Smooth muscle cell (in vitro differentiated cells): ENCODE measurements at regions not wholly inside any gene's neighbourhood (a gene's known extent, or its start where the extent isn't known, plus 50 kb on each side); places are given as distances from the start of the nearest gene placed in this dataset.
"Not testable (repeated sequence)": the region's sequence is repeated elsewhere in the genome, so short reads cannot be mapped to it uniquely, and the experiment has no call there.

Source experiments
- DNase-seq: peaks from one replicate; lab custom pipeline; 2025; ENCODE audit not compliant: unreplicated experiment; lab: John Stamatoyannopoulos, UW
- H2AFZ ChIP-seq: fragments of 200-600 bp; sonication (generic); 2 replicates; pipeline ENCODE4 v1.6.0; 2016; ENCODE audit warnings: antibody characterized with exemption, low read depth, mild to moderate bottlenecking
- H3F3A ChIP-seq: fragments of 200-600 bp; sonication (generic); 2 replicates; pipeline ENCODE4 v1.6.0; 2017; ENCODE audit warnings: antibody characterized with exemption, low read depth
- H3K27ac ChIP-seq: fragments of 200-600 bp; sonication (generic); 2 replicates; pipeline ENCODE4 v1.5.1; 2016; ENCODE audit warnings: low read depth, mild to moderate bottlenecking
- H3K27me3 ChIP-seq: fragments of 200-600 bp; sonication (generic); 2 replicates; pipeline ENCODE4 v1.6.1; 2016; ENCODE audit warnings: low read depth, mild to moderate bottlenecking
- H3K36me3 ChIP-seq: fragments of 200-600 bp; sonication (generic); 2 replicates; pipeline ENCODE4 v1.5.1; 2016; ENCODE audit warnings: low read depth
- H3K4me1 ChIP-seq: fragments of 200-600 bp; sonication (generic); 2 replicates; pipeline ENCODE4 v1.5.1; 2016; ENCODE audit warnings: low read depth
- H3K4me2 ChIP-seq: fragments of 200-600 bp; sonication (generic); 2 replicates; pipeline ENCODE4 v1.6.0; 2016; ENCODE audit warnings: mild to moderate bottlenecking
- H3K4me3 ChIP-seq: fragments of 200-600 bp; sonication (generic); 2 replicates; pipeline ENCODE4 v1.5.1; 2016; ENCODE audit warnings: mild to moderate bottlenecking
- H3K79me2 ChIP-seq: fragments of 200-600 bp; sonication (generic); 2 replicates; pipeline ENCODE4 v1.6.0; 2016; ENCODE audit warnings: low read depth, mild to moderate bottlenecking
- H3K9ac ChIP-seq: fragments of 200-600 bp; sonication (generic); 2 replicates; pipeline ENCODE4 v1.6.0; 2016; ENCODE audit warnings: low read depth
- H3K9me3 ChIP-seq: fragments of 200-600 bp; sonication (generic); replicated peaks from 2 replicates; pipeline ENCODE4 v1.5.1; 2016; ENCODE audit warnings: low read depth
- H4K20me1 ChIP-seq: fragments of 200-600 bp; sonication (generic); 2 replicates; pipeline ENCODE4 v1.6.0; 2016; ENCODE audit warnings: low read depth
- CTCF ChIP-seq: fragments of 200-600 bp; sonication (generic); IDR thresholded peaks from 2 replicates; pipeline ENCODE4 v1.5.1; 2017; ENCODE audit warnings: borderline replicate concordance, mild to moderate bottlenecking, antibody characterized with exemption; ENCODE audit not compliant: insufficient read depth, poor library complexity, severe bottlenecking
- WGBS: methylation state at CpG from one replicate; pipeline ENCODE4 v1.1.7; 2016; ENCODE audit warnings: low lambda C conversion rate; 5-methylcytosine and 5-hydroxymethylcytosine counted together

DNA sequence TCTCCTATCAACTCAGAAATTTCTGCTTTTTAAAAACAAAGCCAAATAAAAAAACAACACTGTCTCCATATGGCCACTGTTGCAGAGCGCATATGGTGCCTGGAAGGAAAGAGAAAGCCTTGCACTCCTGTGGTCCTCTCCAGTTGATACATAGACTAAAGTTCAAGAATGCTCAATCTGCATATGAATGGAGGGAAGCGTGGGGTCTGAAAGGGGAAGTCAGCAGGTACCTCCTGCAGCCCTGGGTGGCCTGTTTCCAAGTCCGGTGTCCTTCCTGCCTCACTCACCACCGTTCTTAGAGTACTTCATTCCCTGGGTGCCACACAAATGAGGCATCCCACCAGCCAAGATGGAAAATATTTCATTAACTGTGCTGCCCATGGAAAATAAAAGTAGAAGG is 138.3 kb upstream of the PALS2 start:
- WGBS, result 45% methylated on average over 4 of the region's 4 CpGs
- no peak overlapping the region for H2AFZ ChIP-seq
- H3K4me3 ChIP-seq, result no peak overlapping the region
- H3K27ac ChIP-seq, result no peak overlapping the region
- no peaks in the 10 kb centered on the region for H3F3A ChIP-seq
- no peak for DNase-seq
- H4K20me1 ChIP-seq, result no peaks in the 10 kb centered on the region
- H3K4me2 ChIP-seq, result no peak overlapping the region
- no peaks in the 10 kb centered on the region for H3K27me3 ChIP-seq
- no peaks in the 10 kb centered on the region for H3K4me1 ChIP-seq
- H3K36me3 ChIP-seq, result no peaks in the 10 kb centered on the region
- TF ChIP-seq CTCF, result no peak
- H3K9me3 ChIP-seq, result no peaks in the 10 kb centered on the region
- H3K9ac ChIP-seq, result no peak overlapping the region
- H3K79me2 ChIP-seq, result no peaks in the 10 kb centered on the region

DNA sequence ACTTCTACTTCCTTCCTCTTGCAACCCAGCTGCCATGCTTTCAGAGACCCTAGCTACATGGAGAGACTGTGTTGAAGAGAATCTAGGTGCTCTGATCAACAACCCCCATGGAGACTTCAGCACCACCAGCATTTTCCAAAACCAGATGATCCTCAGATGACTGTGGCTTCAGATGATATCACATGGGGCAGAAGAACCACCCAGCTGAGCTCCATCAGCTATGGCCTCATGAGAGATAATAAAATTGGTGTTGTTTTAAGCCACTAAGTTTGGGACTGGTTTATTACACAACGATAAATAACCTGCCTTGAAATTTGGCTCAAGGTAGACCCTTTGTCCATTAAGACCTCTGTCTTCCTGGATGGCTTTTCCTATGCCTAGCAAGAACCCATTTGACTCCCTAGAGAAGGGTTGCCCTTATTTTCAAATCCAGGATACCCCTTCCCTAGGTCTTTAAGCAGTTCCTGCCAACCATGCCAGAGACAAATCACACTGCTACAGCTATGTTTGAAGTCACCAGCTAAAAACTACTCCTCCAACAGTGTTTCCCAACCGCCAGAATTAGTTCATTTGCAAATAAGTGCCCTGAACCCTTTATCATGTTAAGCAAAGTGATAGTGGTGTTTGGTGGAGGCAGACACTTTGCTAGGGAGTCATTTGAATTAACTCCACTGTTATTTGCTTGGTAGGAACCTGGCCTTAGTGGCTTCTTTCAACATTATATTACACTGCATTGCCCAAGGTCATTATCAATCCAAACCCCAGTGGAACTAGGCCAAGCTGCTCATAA is 136.9 kb upstream of the PALS2 start:
- Histone ChIP-seq H4K20me1 (no peaks in the 10 kb centered on the region), H3K4me1 (no peaks in the 10 kb centered on the region), H3K36me3 (no peaks in the 10 kb centered on the region), H3K9ac (no peak overlapping the region), H3K4me2 (no peak overlapping the region), H3K4me3 (no peak overlapping the region), H3K27me3 (no peaks in the 10 kb centered on the region), H3F3A (no peaks in the 10 kb centered on the region), H3K27ac (no peak overlapping the region), H2AFZ (no peak overlapping the region), H3K9me3 (no peaks in the 10 kb centered on the region), H3K79me2 (no peaks in the 10 kb centered on the region)
- no peak for TF ChIP-seq CTCF
- no peak for DNase-seq
- 73% methylated on average over 2 of the region's 2 CpGs for WGBS

DNA sequence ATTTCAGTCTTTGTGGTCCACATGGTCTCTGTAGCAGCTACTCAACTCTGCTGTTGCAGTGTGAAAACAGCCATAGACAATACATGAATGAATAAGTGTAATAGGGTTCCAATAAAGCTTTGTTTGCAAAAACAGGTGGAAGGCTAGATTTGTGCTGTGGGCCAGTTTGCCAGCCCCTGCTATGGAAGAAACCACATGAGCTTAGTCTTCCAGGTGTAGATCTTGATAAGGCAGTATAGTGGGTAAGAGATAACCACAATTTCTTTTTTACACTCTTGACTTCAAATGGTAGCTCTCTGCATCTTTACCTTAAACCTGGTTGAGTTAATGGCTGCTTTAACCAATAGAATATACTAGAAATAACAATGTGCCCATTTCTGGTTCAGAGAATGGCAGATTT is 135.0 kb upstream of the PALS2 start:
- Histone ChIP-seq H3K79me2 (no peaks in the 10 kb centered on the region), H3K27me3 (no peaks in the 10 kb centered on the region), H2AFZ (no peak overlapping the region), H4K20me1 (no peaks in the 10 kb centered on the region), H3K4me2 (no peak overlapping the region), H3K36me3 (no peaks in the 10 kb centered on the region), H3K9ac (no peak overlapping the region), H3K27ac (no peak overlapping the region), H3K4me3 (no peak overlapping the region), H3K4me1 (no peaks in the 10 kb centered on the region), H3K9me3 (no peaks in the 10 kb centered on the region), H3F3A (no peaks in the 10 kb centered on the region)
- DNase-seq, result no peak
- no peak for TF ChIP-seq CTCF

DNA sequence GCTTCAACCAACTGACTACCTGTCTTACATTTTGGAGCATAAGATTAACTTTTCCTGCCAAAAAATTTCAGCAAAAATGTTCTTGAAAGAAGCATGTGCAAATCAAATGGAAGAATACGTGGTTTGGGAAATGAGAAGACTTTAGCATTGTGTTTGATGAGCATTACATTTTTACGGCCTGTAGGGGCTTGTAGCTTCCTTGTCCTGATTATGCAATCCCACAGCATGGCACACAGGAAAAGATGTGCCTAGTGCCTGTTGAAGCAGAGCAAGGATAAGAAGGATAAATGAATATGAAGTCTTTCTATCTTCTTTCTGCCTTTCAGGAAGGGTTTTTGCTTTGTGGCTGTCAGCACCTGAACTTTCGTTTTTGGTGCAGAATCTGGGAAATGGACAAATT is 134.1 kb upstream of the PALS2 start:
- not testable (repeated sequence) for H3K4me1 ChIP-seq, H3F3A ChIP-seq, H3K27ac ChIP-seq, H2AFZ ChIP-seq, H3K27me3 ChIP-seq, H3K4me3 ChIP-seq, DNase-seq, H3K9ac ChIP-seq, H3K79me2 ChIP-seq, H3K4me2 ChIP-seq, H3K9me3 ChIP-seq, H3K36me3 ChIP-seq, H4K20me1 ChIP-seq
- WGBS, result 91% methylated on average over 3 of the region's 3 CpGs
